GM13976 (cell line): ENCODE measurements at regions not wholly inside any gene's neighbourhood (a gene's known extent, or its start where the extent isn't known, plus 50 kb on each side); places are given as distances from the start of the nearest gene placed in this dataset.

Source experiments
- DNase-seq: peaks from one replicate; pipeline ENCODE4 v3.0.0; 2012; ENCODE audit warnings: low spot score
- in situ Hi-C: fragments of 300-500 bp; cut with MboI; formaldehyde crosslinking; loops from one replicate; pipeline ENCODE4 v1.12.0; 2022; ENCODE audit warnings: low sequenced_read_pairs, mixed read lengths, inconsistent platforms; ENCODE audit not compliant: unreplicated experiment
- TF ChIP-seq, protein P1 (sequence below): IDR thresholded peaks from 2 replicates; pipeline ENCODE4 v1.5.1; 2012; ENCODE audit warnings: borderline replicate concordance, mild to moderate bottlenecking; ENCODE audit not compliant: insufficient read depth; ENCODE audit errors: extremely low read depth, missing control alignments, control extremely low read depth

DNA sequence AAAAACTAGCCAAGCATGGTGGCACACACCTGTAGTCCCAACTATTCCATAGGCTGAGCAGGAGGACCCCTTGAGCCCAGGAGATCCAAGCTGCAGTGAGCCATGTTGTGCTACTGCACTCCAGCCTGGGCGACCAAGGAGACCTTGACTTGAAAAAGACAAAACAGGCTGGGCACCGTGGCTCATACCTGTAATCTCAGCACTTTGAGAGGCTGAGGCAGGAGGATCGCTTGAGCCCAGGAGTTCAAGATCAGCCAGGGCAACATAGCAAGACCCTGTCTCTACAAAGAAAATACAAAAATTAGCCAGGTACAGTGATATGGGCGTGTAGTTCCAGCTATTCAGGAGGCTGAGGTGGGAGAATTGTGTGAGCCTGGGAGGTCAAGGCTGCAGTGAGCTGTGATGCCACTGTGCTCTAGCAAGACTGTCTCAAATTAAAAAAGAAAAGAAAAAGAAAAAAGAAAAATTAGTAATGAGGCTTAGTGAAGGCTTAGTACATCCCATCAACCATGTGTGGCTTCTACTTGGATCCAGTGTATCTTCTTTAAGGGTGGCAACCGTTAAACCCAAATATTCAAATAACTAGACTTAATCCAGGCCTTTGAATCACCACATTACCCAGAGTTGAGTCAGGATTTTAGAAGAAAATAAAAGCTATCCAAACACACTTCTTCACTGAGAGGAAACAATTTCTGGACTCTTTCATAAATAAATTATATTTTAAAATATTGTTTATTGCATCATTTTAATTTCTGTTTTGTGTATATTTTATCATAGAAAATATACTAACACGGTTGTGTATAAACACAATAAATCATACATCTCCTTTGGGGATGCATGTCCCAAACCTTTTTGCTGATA lies 74.3 kb upstream of the RAB4A start:
- DNase-seq, result no peak
- TF ChIP-seq, protein P1, sequence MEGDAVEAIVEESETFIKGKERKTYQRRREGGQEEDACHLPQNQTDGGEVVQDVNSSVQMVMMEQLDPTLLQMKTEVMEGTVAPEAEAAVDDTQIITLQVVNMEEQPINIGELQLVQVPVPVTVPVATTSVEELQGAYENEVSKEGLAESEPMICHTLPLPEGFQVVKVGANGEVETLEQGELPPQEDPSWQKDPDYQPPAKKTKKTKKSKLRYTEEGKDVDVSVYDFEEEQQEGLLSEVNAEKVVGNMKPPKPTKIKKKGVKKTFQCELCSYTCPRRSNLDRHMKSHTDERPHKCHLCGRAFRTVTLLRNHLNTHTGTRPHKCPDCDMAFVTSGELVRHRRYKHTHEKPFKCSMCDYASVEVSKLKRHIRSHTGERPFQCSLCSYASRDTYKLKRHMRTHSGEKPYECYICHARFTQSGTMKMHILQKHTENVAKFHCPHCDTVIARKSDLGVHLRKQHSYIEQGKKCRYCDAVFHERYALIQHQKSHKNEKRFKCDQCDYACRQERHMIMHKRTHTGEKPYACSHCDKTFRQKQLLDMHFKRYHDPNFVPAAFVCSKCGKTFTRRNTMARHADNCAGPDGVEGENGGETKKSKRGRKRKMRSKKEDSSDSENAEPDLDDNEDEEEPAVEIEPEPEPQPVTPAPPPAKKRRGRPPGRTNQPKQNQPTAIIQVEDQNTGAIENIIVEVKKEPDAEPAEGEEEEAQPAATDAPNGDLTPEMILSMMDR, result no peak
- in situ Hi-C loops, result no loop called here

DNA sequence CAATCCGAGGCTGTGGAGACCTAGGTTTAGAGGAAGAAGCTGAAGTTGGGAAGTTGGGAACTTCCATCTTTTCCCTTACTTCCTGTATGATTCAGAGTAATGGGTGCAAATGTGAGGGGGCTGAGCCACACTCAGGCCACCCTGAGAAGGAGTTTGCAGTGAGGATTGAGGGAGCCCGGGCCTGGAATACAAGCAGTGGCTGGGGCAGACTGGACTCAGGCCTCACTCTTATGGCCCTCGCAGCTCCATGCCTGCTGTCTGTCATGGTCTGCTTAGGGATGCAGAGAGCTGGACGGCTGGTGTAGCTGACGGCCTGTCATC lies 73.7 kb upstream of the RAB4A start:
- TF ChIP-seq, protein P1, result no peak
- DNase-seq, result no peak
- in situ Hi-C loops, result no loop called here

DNA sequence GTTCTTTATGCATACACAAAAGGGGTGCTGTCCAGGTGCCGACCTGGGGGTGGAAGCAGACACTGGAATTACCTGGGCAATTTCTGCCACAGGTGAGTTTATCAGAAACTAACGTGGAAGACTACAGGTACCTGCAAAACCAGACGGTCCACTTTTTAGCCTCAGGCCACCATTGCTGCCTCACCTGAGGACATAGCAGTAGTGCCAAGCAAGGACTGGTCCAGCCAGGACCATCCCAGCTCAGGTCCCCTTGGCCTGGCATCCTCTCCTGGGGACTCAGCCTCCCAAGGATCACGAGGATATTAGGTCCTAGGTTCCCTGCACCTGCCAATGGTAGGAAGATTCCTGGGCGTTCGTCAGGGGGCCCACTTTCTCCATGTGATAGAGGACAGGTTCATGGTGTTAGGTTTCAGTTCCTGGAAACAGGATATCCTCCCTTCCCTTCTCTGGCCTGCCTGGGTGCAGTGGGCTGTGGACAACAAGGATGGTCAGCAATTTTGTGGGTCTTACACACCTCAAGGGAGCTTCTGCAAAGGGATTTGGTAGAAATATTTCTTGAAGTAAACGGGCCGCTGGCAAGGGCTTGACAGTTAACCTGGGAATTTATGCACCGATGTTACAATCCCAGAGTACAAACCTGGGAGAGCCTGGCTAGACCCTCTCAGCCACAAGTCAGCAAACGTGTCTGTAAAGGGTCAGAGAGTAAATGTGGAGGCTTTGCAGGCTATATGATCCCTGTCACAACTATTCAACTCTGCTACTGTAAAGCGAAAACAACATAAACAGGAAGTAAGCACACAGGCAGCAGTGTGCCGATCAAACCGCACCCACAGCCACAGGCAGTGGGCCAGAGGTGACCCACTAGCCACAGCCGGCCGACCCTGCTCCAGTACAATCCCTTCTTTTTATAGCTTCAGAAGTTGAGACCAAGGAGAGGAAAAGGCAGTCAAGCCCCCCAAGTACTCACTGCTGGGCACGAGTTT lies 71.4 kb upstream of the RAB4A start:
- DNase-seq, result no peak

DNA sequence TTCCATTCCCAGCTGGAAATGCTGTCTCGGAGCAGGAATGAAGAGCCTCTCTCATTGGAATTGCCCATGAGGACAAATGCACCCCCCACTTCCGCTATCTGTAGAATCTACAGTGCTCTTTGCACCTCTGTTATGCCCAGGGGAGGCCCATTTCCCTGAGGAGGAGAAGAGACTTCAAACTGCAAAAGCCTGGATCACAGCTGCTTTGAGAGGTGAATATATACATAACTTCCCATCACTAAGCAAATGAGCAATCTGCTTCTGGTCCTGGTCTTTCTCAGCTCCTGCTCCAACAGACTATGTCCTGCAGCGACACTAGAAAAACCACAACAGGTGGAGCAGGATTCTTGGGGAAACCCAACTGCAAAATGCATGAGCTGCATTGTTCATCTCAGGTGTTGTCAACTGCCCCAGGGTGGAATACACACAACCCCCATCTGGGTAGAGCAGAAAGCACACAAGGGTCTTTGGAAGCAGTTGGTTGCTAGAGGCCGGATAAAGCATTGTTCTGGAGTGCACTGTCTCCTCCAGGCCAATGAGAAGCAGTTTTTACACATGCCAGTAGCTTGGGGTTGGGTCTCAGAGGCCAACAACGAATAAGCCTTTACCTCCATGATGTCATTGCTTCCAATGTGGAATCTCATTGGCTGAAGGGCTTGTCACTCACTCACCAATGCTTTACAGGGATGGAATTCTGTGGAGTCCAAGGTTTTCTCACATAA lies 67.7 kb upstream of the RAB4A start:
- TF ChIP-seq, protein P1, result no peak
- in situ Hi-C loops, result no loop called here
- DNase-seq, result no peak

More for the DNA sequence above, 71.4 kb upstream of the RAB4A start:
- TF ChIP-seq, protein P1, result no peak
- in situ Hi-C loops, result no loop called here

DNA sequence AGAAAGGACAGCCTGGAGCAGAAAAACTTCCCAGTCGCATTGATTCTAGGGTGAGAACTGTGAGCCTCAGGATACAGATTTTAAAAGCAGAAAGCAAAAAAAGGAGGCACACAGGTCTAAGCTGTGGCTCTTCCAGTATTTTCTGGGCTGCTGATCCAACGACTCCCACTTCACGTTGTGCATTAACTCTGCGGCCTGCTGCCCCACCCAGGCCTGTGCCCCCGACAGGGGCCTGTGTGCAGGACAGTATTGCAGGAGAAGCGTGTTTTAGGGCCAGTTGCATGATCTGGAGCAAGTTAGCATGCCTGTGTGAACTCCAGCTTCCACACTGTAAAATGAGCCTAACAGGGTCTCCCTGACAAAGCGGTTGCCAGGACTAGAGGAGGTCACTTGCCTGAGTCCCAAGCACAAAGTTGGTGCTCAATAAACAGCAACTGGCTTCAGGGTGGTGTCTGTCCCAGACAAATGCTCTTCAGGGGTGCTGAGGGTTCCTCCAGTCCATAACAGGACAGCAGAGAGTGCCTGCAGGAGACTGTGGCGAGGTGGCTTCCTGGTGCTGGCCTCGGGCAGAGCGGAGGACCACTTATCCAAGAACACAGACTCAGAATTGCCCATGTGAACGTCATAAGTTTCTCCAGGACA lies 66.8 kb upstream of the RAB4A start:
- in situ Hi-C loops, result no loop called here
- TF ChIP-seq, protein P1, result no peak
- no peak for DNase-seq
